ENCODE measurements at regions not wholly inside any gene's neighbourhood (a gene's known extent, or its start where the extent isn't known, plus 50 kb on each side); places are given as distances from the start of the nearest gene placed in this dataset.
A peak's percentile ranks its signal among the peaks of the same experiment; 100 is the strongest.
"Not testable (repeated sequence)": the region's sequence is repeated elsewhere in the genome, so short reads cannot be mapped to it uniquely, and the experiment has no call there.

- H3K4me3 ChIP-seq (ENCODE audit: insufficient read depth, low read depth, low read length); DNase-seq; H3K36me3 ChIP-seq (replicated peaks; ENCODE audit: control insufficient read depth, insufficient read depth, low read length); H3K27me3 ChIP-seq (ENCODE audit: control insufficient read depth, insufficient read depth, low read length): not testable (repeated sequence)
These were observed 360.5 kb downstream of the GATA3 start for GRCh38 chr10:8415029-8415428.

DNA sequence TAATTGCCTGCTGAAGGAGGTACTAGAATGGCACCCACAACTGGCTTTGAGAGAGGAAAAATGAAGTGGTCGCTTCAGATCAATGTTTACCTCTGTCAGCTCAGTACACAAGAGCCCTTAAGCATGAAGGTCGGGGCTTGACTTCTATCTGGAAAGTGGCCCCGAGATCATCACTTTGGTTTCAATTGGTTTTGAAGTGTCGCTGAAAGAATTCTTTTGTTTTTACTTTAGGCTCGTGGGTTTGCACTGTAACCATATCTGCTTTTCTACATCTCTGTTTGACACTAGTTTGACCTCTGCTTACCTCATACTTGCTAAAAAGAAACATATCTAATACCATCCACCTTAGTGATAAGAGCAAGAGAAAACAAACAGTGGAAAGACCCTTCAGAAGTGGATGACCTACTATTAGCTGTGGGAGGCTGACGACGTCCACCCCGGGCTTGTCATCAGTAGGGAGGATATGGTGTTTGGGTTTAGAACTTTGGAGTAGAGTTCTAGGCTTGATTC, 361.8 kb downstream of the GATA3 start:
- no peak for DNase-seq
- no peaks in the 10 kb centered on the region for H3K36me3 ChIP-seq (replicated peaks; ENCODE audit: control insufficient read depth, insufficient read depth, low read length)
- H3K27me3 ChIP-seq (ENCODE audit: control insufficient read depth, insufficient read depth, low read length): no peaks in the 10 kb centered on the region
- no peak overlapping the region for H3K4me3 ChIP-seq (ENCODE audit: insufficient read depth, low read depth, low read length)

GRCh38 chr10:8416760-8417159, 362.3 kb downstream of the GATA3 start:
- Histone ChIP-seq H3K4me3 (ENCODE audit: insufficient read depth, low read depth, low read length) (no peak overlapping the region), H3K27me3 (ENCODE audit: control insufficient read depth, insufficient read depth, low read length) (no peaks in the 10 kb centered on the region), H3K36me3 (replicated peaks; ENCODE audit: control insufficient read depth, insufficient read depth, low read length) (no peaks in the 10 kb centered on the region)
- DNase-seq: no peak

- Histone ChIP-seq H3K27me3 (ENCODE audit: control insufficient read depth, insufficient read depth, low read length) (no peaks in the 10 kb centered on the region), H3K36me3 (replicated peaks; ENCODE audit: control insufficient read depth, insufficient read depth, low read length) (no peaks in the 10 kb centered on the region), H3K4me3 (ENCODE audit: insufficient read depth, low read depth, low read length) (no peak overlapping the region)
- DNase-seq: no peak
These were observed 363.1 kb downstream of the GATA3 start for GRCh38 chr10:8417631-8418030.

DNA sequence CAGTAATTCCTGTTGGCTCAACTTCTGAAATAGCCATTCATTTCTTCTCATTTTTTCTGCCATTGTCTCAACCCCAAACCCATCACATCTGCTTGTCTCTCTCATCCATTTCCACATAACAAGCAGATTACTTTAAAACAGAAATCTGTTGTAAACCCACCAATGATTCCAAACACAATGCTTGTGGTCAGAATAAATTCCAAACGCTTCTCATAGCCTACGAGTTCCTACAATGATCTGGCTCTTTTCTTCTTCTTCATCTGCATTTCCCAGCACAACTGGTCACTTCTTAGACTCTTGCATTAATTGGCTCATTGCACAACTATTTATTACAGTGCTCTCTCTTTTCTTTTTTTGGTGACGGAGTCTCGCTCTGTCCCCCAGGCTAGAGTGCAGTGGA, 364.1 kb downstream of the GATA3 start:
- no peak overlapping the region for H3K4me3 ChIP-seq (ENCODE audit: insufficient read depth, low read depth, low read length)
- no peak for DNase-seq
- no peaks in the 10 kb centered on the region for H3K27me3 ChIP-seq (ENCODE audit: control insufficient read depth, insufficient read depth, low read length)
- H3K36me3 ChIP-seq (replicated peaks; ENCODE audit: control insufficient read depth, insufficient read depth, low read length): no peaks in the 10 kb centered on the region

DNA sequence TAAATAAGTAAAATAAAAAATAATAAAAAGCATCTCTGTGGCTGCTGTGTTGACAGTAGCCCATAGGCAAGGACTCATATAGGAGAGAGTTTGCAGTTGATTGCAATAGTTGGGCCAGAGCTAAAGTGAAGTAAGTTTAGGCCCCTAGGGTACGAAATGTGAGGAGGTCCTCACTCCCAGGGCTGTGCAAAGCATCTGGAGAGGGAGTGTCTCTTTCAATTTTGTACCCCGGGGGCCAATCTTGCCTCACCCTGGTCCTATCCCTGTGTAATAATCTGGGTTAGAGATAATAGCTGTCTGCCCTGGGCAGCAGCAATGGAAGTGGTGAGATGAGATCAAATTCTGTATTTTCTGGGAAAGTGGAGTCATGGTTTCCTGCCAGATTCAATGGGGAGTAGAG, 365.7 kb downstream of the GATA3 start:
- H3K4me3 ChIP-seq (ENCODE audit: insufficient read depth, low read depth, low read length): no peak overlapping the region
- no peaks in the 10 kb centered on the region for H3K36me3 ChIP-seq (replicated peaks; ENCODE audit: control insufficient read depth, insufficient read depth, low read length)
- no peaks in the 10 kb centered on the region for H3K27me3 ChIP-seq (ENCODE audit: control insufficient read depth, insufficient read depth, low read length)
- DNase-seq: no peak

GRCh38 chr10:8424555-8425211, 370.2 kb downstream of the GATA3 start:
- no peaks in the 10 kb centered on the region for H3K27me3 ChIP-seq (ENCODE audit: control insufficient read depth, insufficient read depth, low read length)
- no peaks in the 10 kb centered on the region for H3K36me3 ChIP-seq (replicated peaks; ENCODE audit: control insufficient read depth, insufficient read depth, low read length)
- no peak for DNase-seq
- no peak overlapping the region for H3K4me3 ChIP-seq (ENCODE audit: insufficient read depth, low read depth, low read length)

GRCh38 chr10:8428654-8429053, 374.2 kb downstream of the GATA3 start:
- DNase-seq: peak; percentile 48

DNA sequence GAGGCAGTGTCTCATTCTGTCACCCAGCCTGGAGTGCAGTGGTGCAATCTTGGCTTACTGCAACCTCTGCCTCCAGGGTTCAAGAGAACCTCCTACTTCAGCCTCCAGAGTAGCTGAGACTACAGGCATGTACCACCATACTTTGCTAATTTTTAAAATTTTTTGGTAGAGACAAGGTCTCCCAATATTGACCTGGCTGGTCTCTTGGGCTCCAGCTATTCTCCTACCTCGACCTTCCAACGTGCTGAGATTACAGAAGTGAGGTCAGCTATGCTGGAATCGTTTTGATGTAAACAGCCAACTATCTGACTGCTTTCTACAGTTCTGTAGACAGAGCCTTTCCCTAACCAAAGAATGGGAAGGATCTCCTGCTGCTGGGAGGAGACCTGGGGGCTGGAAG, 375.8 kb downstream of the GATA3 start:
- DNase-seq: no peak
- H3K36me3 ChIP-seq (replicated peaks; ENCODE audit: control insufficient read depth, insufficient read depth, low read length): no peaks in the 10 kb centered on the region
- no peaks in the 10 kb centered on the region for H3K27me3 ChIP-seq (ENCODE audit: control insufficient read depth, insufficient read depth, low read length)
- no peak overlapping the region for H3K4me3 ChIP-seq (ENCODE audit: insufficient read depth, low read depth, low read length)

More at GRCh38 chr10:8428654-8429053, 374.2 kb downstream of the GATA3 start:
- Histone ChIP-seq H3K36me3 (replicated peaks; ENCODE audit: control insufficient read depth, insufficient read depth, low read length) (no peaks in the 10 kb centered on the region), H3K4me3 (ENCODE audit: insufficient read depth, low read depth, low read length) (no peak overlapping the region), H3K27me3 (ENCODE audit: control insufficient read depth, insufficient read depth, low read length) (no peaks in the 10 kb centered on the region)

GRCh38 chr10:8431511-8431910, 377.0 kb downstream of the GATA3 start:
- DNase-seq: no peak
- Histone ChIP-seq H3K36me3 (replicated peaks; ENCODE audit: control insufficient read depth, insufficient read depth, low read length) (no peaks in the 10 kb centered on the region), H3K4me3 (ENCODE audit: insufficient read depth, low read depth, low read length) (no peak overlapping the region), H3K27me3 (ENCODE audit: control insufficient read depth, insufficient read depth, low read length) (no peaks in the 10 kb centered on the region)

DNA sequence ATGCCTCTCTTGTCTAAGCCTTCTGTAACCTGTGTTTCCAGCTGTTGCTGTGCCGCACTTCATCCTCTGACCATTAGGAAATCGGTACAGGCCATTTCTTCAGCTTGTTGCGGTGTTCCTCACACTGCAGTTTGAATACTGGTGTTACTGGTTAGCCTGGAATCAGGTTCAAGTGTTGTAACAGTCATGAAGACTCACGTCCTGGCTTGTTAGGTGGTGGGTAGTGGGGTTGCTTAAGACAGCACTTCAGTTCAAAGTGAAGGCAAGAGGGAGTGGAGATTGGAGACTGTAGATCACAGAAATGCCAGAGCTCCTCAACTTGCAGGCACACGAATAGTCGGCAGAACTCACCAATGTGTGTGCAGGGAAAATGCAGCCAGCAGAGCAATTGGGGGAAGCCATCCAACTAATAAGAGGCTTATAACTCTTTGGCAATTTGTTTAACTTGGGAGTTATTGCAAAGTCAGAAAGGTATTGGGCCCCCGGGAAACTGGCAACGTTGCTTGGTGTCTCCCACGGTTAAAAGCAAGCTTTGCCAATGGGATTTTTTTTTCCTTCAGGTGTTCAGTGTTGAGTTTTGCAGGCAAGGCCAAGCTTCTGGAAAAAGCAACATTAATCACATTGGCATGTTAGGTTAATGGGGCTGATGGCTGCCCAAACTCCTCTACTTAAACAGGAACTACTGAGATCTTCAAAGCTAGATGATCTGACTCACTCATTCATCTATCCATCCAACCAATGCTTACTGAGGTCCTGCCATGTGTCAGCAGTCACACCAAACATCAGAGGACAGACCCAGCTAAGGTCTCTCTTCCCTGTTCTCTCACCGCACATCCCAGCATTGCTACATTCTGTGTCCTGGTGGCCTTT, 380.9 kb downstream of the GATA3 start:
- Histone ChIP-seq H3K4me3 (ENCODE audit: insufficient read depth, low read depth, low read length) (no peak overlapping the region), H3K36me3 (replicated peaks; ENCODE audit: control insufficient read depth, insufficient read depth, low read length) (no peaks in the 10 kb centered on the region), H3K27me3 (ENCODE audit: control insufficient read depth, insufficient read depth, low read length) (no peaks in the 10 kb centered on the region; the same call in 1 of the 2 replicates)
- DNase-seq: no peak

GRCh38 chr10:8437896-8438295, 383.4 kb downstream of the GATA3 start:
- H3K27me3 ChIP-seq (ENCODE audit: control insufficient read depth, insufficient read depth, low read length): no peaks in the 10 kb centered on the region; the same call in 1 of the 2 replicates
- H3K4me3 ChIP-seq (ENCODE audit: insufficient read depth, low read depth, low read length): no peak overlapping the region

DNA sequence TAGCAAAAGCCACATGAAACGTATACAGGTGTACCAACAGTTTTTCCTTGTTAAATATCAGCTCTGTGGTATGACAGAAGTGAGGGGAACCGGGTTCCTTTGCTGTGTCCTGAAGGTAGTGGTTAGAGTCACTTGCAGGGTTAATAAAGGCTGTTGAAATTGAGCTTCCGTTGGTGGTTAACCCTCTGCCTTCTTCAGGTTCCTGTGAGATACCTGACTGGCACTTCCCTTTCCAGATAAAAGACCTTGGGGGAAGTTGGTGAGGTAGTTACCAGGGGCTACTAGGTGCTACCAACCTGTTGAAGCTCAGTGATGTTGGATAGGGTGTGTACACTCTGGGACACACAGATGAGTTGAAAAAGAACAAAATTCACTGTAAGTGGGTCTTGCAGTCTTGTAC, 384.1 kb downstream of the GATA3 start:
- no peaks in the 10 kb centered on the region; the same call in 1 of the 2 replicates for H3K27me3 ChIP-seq (ENCODE audit: control insufficient read depth, insufficient read depth, low read length)
- DNase-seq: no peak
- no peak overlapping the region for H3K4me3 ChIP-seq (ENCODE audit: insufficient read depth, low read depth, low read length)
- no peaks in the 10 kb centered on the region for H3K36me3 ChIP-seq (replicated peaks; ENCODE audit: control insufficient read depth, insufficient read depth, low read length)

More at GRCh38 chr10:8437896-8438295, 383.4 kb downstream of the GATA3 start:
- DNase-seq: no peak
- no peaks in the 10 kb centered on the region for H3K36me3 ChIP-seq (replicated peaks; ENCODE audit: control insufficient read depth, insufficient read depth, low read length)

DNA sequence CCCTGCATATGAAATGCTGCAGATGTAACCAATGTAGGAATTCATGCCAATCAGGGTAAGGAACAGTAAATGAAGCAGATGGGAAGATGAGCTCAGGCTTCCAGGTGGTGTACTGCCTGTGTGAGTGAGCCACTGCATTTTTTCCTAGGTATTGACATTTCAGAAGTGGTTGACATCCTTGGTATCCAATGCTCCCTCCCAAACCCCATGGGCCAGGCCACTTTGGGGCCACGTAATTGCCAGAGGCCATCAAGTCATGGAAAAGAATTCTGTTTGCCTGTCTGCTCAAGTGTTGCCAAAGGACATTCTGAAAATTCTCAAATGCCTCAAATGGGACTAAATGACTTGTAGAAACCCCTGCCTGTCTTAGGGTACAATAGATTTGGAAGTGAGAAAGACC, 384.6 kb downstream of the GATA3 start:
- Histone ChIP-seq H3K27me3 (ENCODE audit: control insufficient read depth, insufficient read depth, low read length) (no peaks in the 10 kb centered on the region; the same call in 1 of the 2 replicates), H3K36me3 (replicated peaks; ENCODE audit: control insufficient read depth, insufficient read depth, low read length) (no peaks in the 10 kb centered on the region), H3K4me3 (ENCODE audit: insufficient read depth, low read depth, low read length) (no peak overlapping the region)
- no peak for DNase-seq

DNA sequence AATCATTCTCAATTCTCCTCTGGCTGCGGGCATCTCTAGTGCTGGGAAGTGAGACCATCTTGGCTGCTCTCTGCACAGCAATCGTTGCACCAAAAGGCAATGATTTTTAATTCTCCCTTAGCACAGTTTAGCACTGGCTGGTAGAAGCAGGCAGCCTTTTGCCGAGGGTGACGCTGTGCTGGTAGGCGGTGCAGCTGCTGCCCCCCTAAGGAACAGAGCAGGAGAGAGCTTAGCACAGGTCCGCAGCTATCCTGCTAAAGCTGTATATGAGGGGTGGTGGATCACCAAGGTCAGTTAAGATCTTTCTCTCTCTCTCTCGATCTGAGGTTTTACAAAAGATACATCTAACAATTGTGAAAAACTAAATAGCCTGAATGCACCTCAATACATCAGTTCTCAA, 390.1 kb downstream of the GATA3 start:
- no peak overlapping the region for H3K4me3 ChIP-seq (ENCODE audit: insufficient read depth, low read depth, low read length)
- DNase-seq: peak; percentile 61
- no peaks in the 10 kb centered on the region; the same call in 1 of the 2 replicates for H3K27me3 ChIP-seq (ENCODE audit: control insufficient read depth, insufficient read depth, low read length)
- H3K36me3 ChIP-seq (replicated peaks; ENCODE audit: control insufficient read depth, insufficient read depth, low read length): no peaks in the 10 kb centered on the region
